ENCODE measurements at regions not wholly inside any gene's neighbourhood (a gene's known extent, or its start where the extent isn't known, plus 50 kb on each side); places are given as distances from the start of the nearest gene placed in this dataset.

GRCh38 chr5:167850911-167851310 lies 440.5 kb upstream of the WWC1 start:
- TF ChIP-seq CTCF (IDR thresholded peaks at IDR 0.05) (no peak), POLR2A (IDR thresholded peaks at IDR 0.05) (no peak)
